SJCRH30 (cell line): ENCODE measurements at regions not wholly inside any gene's neighbourhood (a gene's known extent, or its start where the extent isn't known, plus 50 kb on each side); places are given as distances from the start of the nearest gene placed in this dataset.

Source experiments
- DNase-seq, 2 experiments: peaks; one replicate each; pipeline ENCODE4 v3.0.0-alpha.2; 2015 to 2020
- H3K27ac ChIP-seq: fragments of 250-450 bp; sonication (Bioruptor Pico); 2 replicates; pipeline ENCODE4 v1.5.1; 2020; ENCODE audit warnings: mild to moderate bottlenecking, moderate library complexity
- H3K27me3 ChIP-seq: fragments of 250-450 bp; sonication (Bioruptor Pico); 2 replicates; pipeline ENCODE4 v1.5.1; 2020; ENCODE audit warnings: mild to moderate bottlenecking, moderate library complexity
- H3K36me3 ChIP-seq: fragments of 250-450 bp; sonication (Bioruptor Pico); 2 replicates; pipeline ENCODE4 v1.5.1; 2020; ENCODE audit warnings: mild to moderate bottlenecking, moderate library complexity
- H3K4me1 ChIP-seq: fragments of 250-450 bp; sonication (Bioruptor Pico); 2 replicates; pipeline ENCODE4 v1.5.1; 2020; ENCODE audit warnings: mild to moderate bottlenecking, moderate library complexity
- H3K4me3 ChIP-seq: fragments of 250-450 bp; sonication (Bioruptor Pico); 2 replicates; pipeline ENCODE4 v1.5.1; 2020; ENCODE audit warnings: mild to moderate bottlenecking, moderate library complexity
- H3K9me3 ChIP-seq: fragments of 250-450 bp; sonication (Bioruptor Pico); replicated peaks from 2 replicates; pipeline ENCODE4 v1.5.1; 2020; ENCODE audit warnings: mild to moderate bottlenecking, moderate library complexity

GRCh38 chr10:113269333-113269732 lies 283.5 kb upstream of the HABP2 start:
- H3K4me3 ChIP-seq: no peak overlapping the region
- no peaks in the 10 kb centered on the region for H3K36me3 ChIP-seq
- H3K4me1 ChIP-seq: no peaks in the 10 kb centered on the region
- DNase-seq: no peak
- no peaks in the 10 kb centered on the region for H3K27me3 ChIP-seq
- H3K27ac ChIP-seq: no peak overlapping the region
- no peaks in the 10 kb centered on the region for H3K9me3 ChIP-seq

- no peaks in the 10 kb centered on the region for H3K36me3 ChIP-seq
- no peak overlapping the region for H3K27ac ChIP-seq
- no peak overlapping the region for H3K4me3 ChIP-seq
- H3K4me1 ChIP-seq: no peaks in the 10 kb centered on the region
- H3K9me3 ChIP-seq: no peaks in the 10 kb centered on the region
- no peaks in the 10 kb centered on the region for H3K27me3 ChIP-seq
- DNase-seq: no peak
Measured at GRCh38 chr10:113272511-113272910, 280.3 kb upstream of the HABP2 start.

- Histone ChIP-seq H3K4me1 (no peaks in the 10 kb centered on the region), H3K27ac (no peak overlapping the region), H3K4me3 (no peak overlapping the region), H3K36me3 (no peaks in the 10 kb centered on the region), H3K27me3 (no peaks in the 10 kb centered on the region), H3K9me3 (no peaks in the 10 kb centered on the region)
- peak in 1 of 2 experiments; percentile 13 for DNase-seq
Measured at GRCh38 chr10:113273181-113274163, 279.4 kb upstream of the HABP2 start.

GRCh38 chr10:113274176-113274829 lies 278.6 kb upstream of the HABP2 start:
- no peaks in the 10 kb centered on the region for H3K27me3 ChIP-seq
- no peaks in the 10 kb centered on the region for H3K9me3 ChIP-seq
- H3K4me3 ChIP-seq: no peak overlapping the region
- DNase-seq: peak in 1 of 2 experiments; percentile 5
- no peaks in the 10 kb centered on the region for H3K36me3 ChIP-seq
- no peak overlapping the region for H3K27ac ChIP-seq
- no peaks in the 10 kb centered on the region for H3K4me1 ChIP-seq

GRCh38 chr10:113278221-113278620 lies 274.6 kb upstream of the HABP2 start:
- H3K36me3 ChIP-seq: no peaks in the 10 kb centered on the region
- no peaks in the 10 kb centered on the region for H3K27me3 ChIP-seq
- no peaks in the 10 kb centered on the region for H3K4me1 ChIP-seq
- no peak overlapping the region for H3K27ac ChIP-seq
- DNase-seq: no peak
- H3K4me3 ChIP-seq: no peak overlapping the region
- H3K9me3 ChIP-seq: no peaks in the 10 kb centered on the region

GRCh38 chr10:113278664-113279063 lies 274.2 kb upstream of the HABP2 start:
- peak in 1 of 2 experiments; percentile 8 for DNase-seq
- no peaks in the 10 kb centered on the region for H3K4me1 ChIP-seq
- no peak overlapping the region for H3K4me3 ChIP-seq
- no peaks in the 10 kb centered on the region for H3K27me3 ChIP-seq
- no peaks in the 10 kb centered on the region for H3K36me3 ChIP-seq
- H3K9me3 ChIP-seq: no peaks in the 10 kb centered on the region
- no peak overlapping the region for H3K27ac ChIP-seq

GRCh38 chr10:113279262-113279661 lies 273.6 kb upstream of the HABP2 start:
- DNase-seq: no peak
- no peak overlapping the region for H3K27ac ChIP-seq
- no peaks in the 10 kb centered on the region for H3K4me1 ChIP-seq
- no peaks in the 10 kb centered on the region for H3K27me3 ChIP-seq
- H3K36me3 ChIP-seq: no peaks in the 10 kb centered on the region
- H3K9me3 ChIP-seq: no peaks in the 10 kb centered on the region
- H3K4me3 ChIP-seq: no peak overlapping the region

- Histone ChIP-seq H3K27ac (no peak overlapping the region), H3K36me3 (no peaks in the 10 kb centered on the region), H3K4me3 (no peak overlapping the region), H3K4me1 (no peaks in the 10 kb centered on the region), H3K27me3 (no peaks in the 10 kb centered on the region), H3K9me3 (no peaks in the 10 kb centered on the region)
- DNase-seq: no peak
Measured at GRCh38 chr10:113282564-113282963, 270.3 kb upstream of the HABP2 start.

- no peak for DNase-seq
- no peak overlapping the region for H3K27ac ChIP-seq
- no peaks in the 10 kb centered on the region for H3K27me3 ChIP-seq
- no peaks in the 10 kb centered on the region for H3K4me1 ChIP-seq
- H3K4me3 ChIP-seq: no peak overlapping the region
- H3K36me3 ChIP-seq: no peaks in the 10 kb centered on the region
- no peaks in the 10 kb centered on the region for H3K9me3 ChIP-seq
Measured at GRCh38 chr10:113283189-113283588, 269.7 kb upstream of the HABP2 start.

GRCh38 chr10:113284635-113285034 lies 268.2 kb upstream of the HABP2 start:
- H3K9me3 ChIP-seq: no peaks in the 10 kb centered on the region
- H3K4me3 ChIP-seq: no peak overlapping the region
- H3K27ac ChIP-seq: no peak overlapping the region
- DNase-seq: no peak
- no peaks in the 10 kb centered on the region for H3K4me1 ChIP-seq
- H3K27me3 ChIP-seq: no peaks in the 10 kb centered on the region
- no peaks in the 10 kb centered on the region for H3K36me3 ChIP-seq

- no peak overlapping the region for H3K4me3 ChIP-seq
- no peaks in the 10 kb centered on the region for H3K4me1 ChIP-seq
- no peaks in the 10 kb centered on the region for H3K9me3 ChIP-seq
- H3K27ac ChIP-seq: no peak overlapping the region
- H3K27me3 ChIP-seq: no peaks in the 10 kb centered on the region
- H3K36me3 ChIP-seq: no peaks in the 10 kb centered on the region
- DNase-seq: no peak
Measured at GRCh38 chr10:113285305-113285704, 267.5 kb upstream of the HABP2 start.

- H3K36me3 ChIP-seq: no peaks in the 10 kb centered on the region
- no peak overlapping the region for H3K4me3 ChIP-seq
- H3K9me3 ChIP-seq: no peaks in the 10 kb centered on the region
- no peaks in the 10 kb centered on the region for H3K27me3 ChIP-seq
- H3K4me1 ChIP-seq: no peaks in the 10 kb centered on the region
- no peak overlapping the region for H3K27ac ChIP-seq
- no peak for DNase-seq
Measured at GRCh38 chr10:113287592-113287991, 265.3 kb upstream of the HABP2 start.

- DNase-seq: no peak
- H3K27me3 ChIP-seq: no peaks in the 10 kb centered on the region
- no peaks in the 10 kb centered on the region for H3K9me3 ChIP-seq
- H3K4me1 ChIP-seq: no peaks in the 10 kb centered on the region
- H3K4me3 ChIP-seq: no peak overlapping the region
- H3K36me3 ChIP-seq: no peaks in the 10 kb centered on the region
- no peak overlapping the region for H3K27ac ChIP-seq
Measured at GRCh38 chr10:113290137-113290536, 262.7 kb upstream of the HABP2 start.

GRCh38 chr10:113291413-113291812 lies 261.4 kb upstream of the HABP2 start:
- Histone ChIP-seq H3K27ac (no peak overlapping the region), H3K9me3 (no peaks in the 10 kb centered on the region), H3K4me3 (no peak overlapping the region), H3K36me3 (no peaks in the 10 kb centered on the region), H3K27me3 (no peaks in the 10 kb centered on the region), H3K4me1 (no peaks in the 10 kb centered on the region; the same call in 1 of the 2 replicates)
- no peak for DNase-seq

- Histone ChIP-seq H3K4me1 (no peaks in the 10 kb centered on the region; the same call in 1 of the 2 replicates), H3K9me3 (no peaks in the 10 kb centered on the region), H3K27me3 (no peaks in the 10 kb centered on the region), H3K27ac (no peak overlapping the region), H3K36me3 (no peaks in the 10 kb centered on the region), H3K4me3 (no peak overlapping the region)
- DNase-seq: no peak
Measured at GRCh38 chr10:113292086-113292485, 260.8 kb upstream of the HABP2 start.
